ENCODE measurements at regions not wholly inside any gene's neighbourhood (a gene's known extent, or its start where the extent isn't known, plus 50 kb on each side); places are given as distances from the start of the nearest gene placed in this dataset.

GRCh38 chr10:43878386-43878785, 229.7 kb upstream of the ZNF32 start:
- TF ChIP-seq POLR2A (IDR thresholded peaks at IDR 0.05; ENCODE audit: low read length), result no peak
- TF ChIP-seq, protein P1, sequence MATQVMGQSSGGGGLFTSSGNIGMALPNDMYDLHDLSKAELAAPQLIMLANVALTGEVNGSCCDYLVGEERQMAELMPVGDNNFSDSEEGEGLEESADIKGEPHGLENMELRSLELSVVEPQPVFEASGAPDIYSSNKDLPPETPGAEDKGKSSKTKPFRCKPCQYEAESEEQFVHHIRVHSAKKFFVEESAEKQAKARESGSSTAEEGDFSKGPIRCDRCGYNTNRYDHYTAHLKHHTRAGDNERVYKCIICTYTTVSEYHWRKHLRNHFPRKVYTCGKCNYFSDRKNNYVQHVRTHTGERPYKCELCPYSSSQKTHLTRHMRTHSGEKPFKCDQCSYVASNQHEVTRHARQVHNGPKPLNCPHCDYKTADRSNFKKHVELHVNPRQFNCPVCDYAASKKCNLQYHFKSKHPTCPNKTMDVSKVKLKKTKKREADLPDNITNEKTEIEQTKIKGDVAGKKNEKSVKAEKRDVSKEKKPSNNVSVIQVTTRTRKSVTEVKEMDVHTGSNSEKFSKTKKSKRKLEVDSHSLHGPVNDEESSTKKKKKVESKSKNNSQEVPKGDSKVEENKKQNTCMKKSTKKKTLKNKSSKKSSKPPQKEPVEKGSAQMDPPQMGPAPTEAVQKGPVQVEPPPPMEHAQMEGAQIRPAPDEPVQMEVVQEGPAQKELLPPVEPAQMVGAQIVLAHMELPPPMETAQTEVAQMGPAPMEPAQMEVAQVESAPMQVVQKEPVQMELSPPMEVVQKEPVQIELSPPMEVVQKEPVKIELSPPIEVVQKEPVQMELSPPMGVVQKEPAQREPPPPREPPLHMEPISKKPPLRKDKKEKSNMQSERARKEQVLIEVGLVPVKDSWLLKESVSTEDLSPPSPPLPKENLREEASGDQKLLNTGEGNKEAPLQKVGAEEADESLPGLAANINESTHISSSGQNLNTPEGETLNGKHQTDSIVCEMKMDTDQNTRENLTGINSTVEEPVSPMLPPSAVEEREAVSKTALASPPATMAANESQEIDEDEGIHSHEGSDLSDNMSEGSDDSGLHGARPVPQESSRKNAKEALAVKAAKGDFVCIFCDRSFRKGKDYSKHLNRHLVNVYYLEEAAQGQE (IDR thresholded peaks at IDR 0.05), result no peak
